Neural cell (in vitro differentiated cells): ENCODE measurements at regions not wholly inside any gene's neighbourhood (a gene's known extent, or its start where the extent isn't known, plus 50 kb on each side); places are given as distances from the start of the nearest gene placed in this dataset.

Experiments
- H2AFZ ChIP-seq: fragments of 200-600, 300-800 bp; sonication (generic), shearing (Covaris generic); 2 replicates; pipeline ENCODE4 v1.6.0; 2014; ENCODE audit warnings: low read depth, mild to moderate bottlenecking, antibody characterized with exemption, low read length, moderate library complexity
- H3F3A ChIP-seq: fragments of 200-600 bp; shearing (Covaris generic); 2 replicates; pipeline ENCODE4 v1.6.1; 2016; ENCODE audit warnings: mild to moderate bottlenecking, moderate library complexity, mixed read lengths, antibody characterized with exemption, low read length; ENCODE audit not compliant: insufficient read depth, poor library complexity, severe bottlenecking
- H3K27ac ChIP-seq: fragments of 200-600, 300-800 bp; sonication (generic), shearing (Covaris generic); 2 replicates; pipeline ENCODE4 v1.5.1; 2014; ENCODE audit warnings: mild to moderate bottlenecking, low read length, moderate library complexity
- H3K27me3 ChIP-seq: fragments of 300-800, 200-600 bp; sonication (generic), shearing (Covaris generic); 2 replicates; pipeline ENCODE4 v1.6.0; 2014; ENCODE audit warnings: mild to moderate bottlenecking, low read depth, low read length, moderate library complexity; ENCODE audit not compliant: insufficient read depth
- H3K36me3 ChIP-seq: fragments of 300-800, 200-600 bp; sonication (generic), shearing (Covaris generic); 2 replicates; pipeline ENCODE4 v1.5.1; 2014; ENCODE audit warnings: mild to moderate bottlenecking, antibody characterized with exemption, low read length, moderate library complexity; ENCODE audit not compliant: insufficient read depth
- H3K4me2 ChIP-seq: fragments of 300-800, 200-600 bp; sonication (generic), shearing (Covaris generic); 2 replicates; pipeline ENCODE4 v1.6.0; 2014; ENCODE audit warnings: mild to moderate bottlenecking, low read length
- H3K4me3 ChIP-seq: fragments of 300-800, 200-600 bp; sonication (generic), shearing (Covaris generic); 2 replicates; pipeline ENCODE4 v1.5.1; 2014; ENCODE audit warnings: mild to moderate bottlenecking, low read length, moderate library complexity
- H3K79me2 ChIP-seq: fragments of 200-600 bp; shearing (Covaris generic); replicated peaks from 2 replicates; pipeline ENCODE4 v1.6.0; 2014; ENCODE audit warnings: mild to moderate bottlenecking, low read length, moderate library complexity; ENCODE audit not compliant: insufficient read depth
- H3K9ac ChIP-seq: fragments of 300-800, 200-600 bp; sonication (generic), shearing (Covaris generic); 2 replicates; pipeline ENCODE4 v1.6.1; 2016; ENCODE audit warnings: mild to moderate bottlenecking, low read length, mixed read lengths
- H3K9me2 ChIP-seq: fragments of 200-600 bp; shearing (Covaris generic); 2 replicates; pipeline ENCODE4 v1.6.1; 2016; ENCODE audit warnings: mild to moderate bottlenecking, low read length, mixed read lengths; ENCODE audit not compliant: insufficient read depth
- H3K9me3 ChIP-seq: fragments of 200-600, 300-800 bp; sonication (generic), shearing (Covaris generic); 2 replicates; pipeline ENCODE4 v1.6.1; 2016; ENCODE audit warnings: mild to moderate bottlenecking, mixed run types, low read length, moderate library complexity, mixed read lengths
- H4K20me1 ChIP-seq: fragments of 200-600 bp; shearing (Covaris generic); 2 replicates; pipeline ENCODE4 v1.6.1; 2016; ENCODE audit warnings: mild to moderate bottlenecking, mixed run types; ENCODE audit not compliant: insufficient read depth
- CTCF ChIP-seq: fragments of 450-650 bp; IDR thresholded peaks from 2 replicates; pipeline ENCODE4 v1.5.1; 2014; ENCODE audit warnings: antibody characterized with exemption, mild to moderate bottlenecking, moderate library complexity; ENCODE audit not compliant: poor library complexity, severe bottlenecking
- EP300 ChIP-seq: fragments of 450-650 bp; conservative IDR thresholded peaks from 2 replicates; pipeline ENCODE4 v1.6.1; 2014; ENCODE audit warnings: antibody characterized with exemption, mild to moderate bottlenecking, moderate library complexity; ENCODE audit not compliant: poor library complexity, severe bottlenecking
- EZH2 ChIP-seq: fragments of 200-600, 300-800 bp; shearing (Covaris generic), sonication (generic); IDR thresholded peaks from 2 replicates; pipeline ENCODE4 v1.6.1; 2014; ENCODE audit warnings: antibody characterized with exemption, low read length, borderline replicate concordance, mild to moderate bottlenecking; ENCODE audit not compliant: insufficient read depth, poor library complexity, severe bottlenecking
- MXI1 ChIP-seq: fragments of 450-650 bp; conservative IDR thresholded peaks from 2 replicates; pipeline ENCODE4 v1.6.1; 2014; ENCODE audit warnings: antibody characterized with exemption, mild to moderate bottlenecking; ENCODE audit not compliant: poor library complexity, severe bottlenecking
- POLR2AphosphoS5 ChIP-seq: IDR thresholded peaks from 2 replicates; pipeline ENCODE4 v1.6.1; 2012
- RAD21 ChIP-seq: fragments of 450-650 bp; conservative IDR thresholded peaks from 2 replicates; pipeline ENCODE4 v1.6.1; 2014; ENCODE audit warnings: antibody characterized with exemption, mild to moderate bottlenecking, moderate library complexity
- SMC3 ChIP-seq: fragments of 450-650 bp; conservative IDR thresholded peaks from 2 replicates; pipeline ENCODE4 v1.6.1; 2014; ENCODE audit warnings: antibody characterized with exemption, mild to moderate bottlenecking, moderate library complexity; ENCODE audit not compliant: poor library complexity
- TAF1 ChIP-seq: IDR thresholded peaks from 2 replicates; pipeline ENCODE4 v1.6.1; 2012; ENCODE audit warnings: low read depth
- TF ChIP-seq, protein P1 (sequence below): IDR thresholded peaks from 2 replicates; pipeline ENCODE4 v1.6.1; 2012; ENCODE audit warnings: borderline replicate concordance

DNA sequence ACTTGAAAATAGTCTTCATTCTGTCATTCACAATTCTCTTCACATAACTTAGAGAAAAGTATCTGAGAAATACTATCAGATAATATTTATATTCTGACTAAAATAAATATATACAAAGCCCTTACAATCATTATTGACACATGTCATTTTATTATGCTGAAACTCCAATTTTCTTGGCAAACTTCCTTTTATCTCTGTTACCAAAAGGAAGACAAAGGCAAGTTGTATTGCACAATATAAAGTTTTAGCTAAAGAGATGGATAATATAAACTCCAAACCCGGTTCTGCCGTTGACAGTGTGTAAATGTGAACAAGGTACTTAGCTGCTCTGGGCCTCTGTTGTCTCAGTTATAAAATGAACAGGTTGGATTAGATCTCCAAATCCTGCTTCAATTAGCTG lies 99.0 kb upstream of the MDFIC start:
- TF ChIP-seq EZH2: no peak
- TF ChIP-seq MXI1: no peak
- TF ChIP-seq TAF1: no peak
- no peak for TF ChIP-seq SMC3
- no peak for TF ChIP-seq CTCF
- TF ChIP-seq EP300: no peak
- TF ChIP-seq RAD21: no peak
- TF ChIP-seq, protein P1, sequence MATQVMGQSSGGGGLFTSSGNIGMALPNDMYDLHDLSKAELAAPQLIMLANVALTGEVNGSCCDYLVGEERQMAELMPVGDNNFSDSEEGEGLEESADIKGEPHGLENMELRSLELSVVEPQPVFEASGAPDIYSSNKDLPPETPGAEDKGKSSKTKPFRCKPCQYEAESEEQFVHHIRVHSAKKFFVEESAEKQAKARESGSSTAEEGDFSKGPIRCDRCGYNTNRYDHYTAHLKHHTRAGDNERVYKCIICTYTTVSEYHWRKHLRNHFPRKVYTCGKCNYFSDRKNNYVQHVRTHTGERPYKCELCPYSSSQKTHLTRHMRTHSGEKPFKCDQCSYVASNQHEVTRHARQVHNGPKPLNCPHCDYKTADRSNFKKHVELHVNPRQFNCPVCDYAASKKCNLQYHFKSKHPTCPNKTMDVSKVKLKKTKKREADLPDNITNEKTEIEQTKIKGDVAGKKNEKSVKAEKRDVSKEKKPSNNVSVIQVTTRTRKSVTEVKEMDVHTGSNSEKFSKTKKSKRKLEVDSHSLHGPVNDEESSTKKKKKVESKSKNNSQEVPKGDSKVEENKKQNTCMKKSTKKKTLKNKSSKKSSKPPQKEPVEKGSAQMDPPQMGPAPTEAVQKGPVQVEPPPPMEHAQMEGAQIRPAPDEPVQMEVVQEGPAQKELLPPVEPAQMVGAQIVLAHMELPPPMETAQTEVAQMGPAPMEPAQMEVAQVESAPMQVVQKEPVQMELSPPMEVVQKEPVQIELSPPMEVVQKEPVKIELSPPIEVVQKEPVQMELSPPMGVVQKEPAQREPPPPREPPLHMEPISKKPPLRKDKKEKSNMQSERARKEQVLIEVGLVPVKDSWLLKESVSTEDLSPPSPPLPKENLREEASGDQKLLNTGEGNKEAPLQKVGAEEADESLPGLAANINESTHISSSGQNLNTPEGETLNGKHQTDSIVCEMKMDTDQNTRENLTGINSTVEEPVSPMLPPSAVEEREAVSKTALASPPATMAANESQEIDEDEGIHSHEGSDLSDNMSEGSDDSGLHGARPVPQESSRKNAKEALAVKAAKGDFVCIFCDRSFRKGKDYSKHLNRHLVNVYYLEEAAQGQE: no peak
- TF ChIP-seq POLR2AphosphoS5: no peak
- no peaks in the 10 kb centered on the region for H3K36me3 ChIP-seq
- H3K27me3 ChIP-seq: no peaks in the 10 kb centered on the region
- H4K20me1 ChIP-seq: no peaks in the 10 kb centered on the region
- no peaks in the 10 kb centered on the region for H3K79me2 ChIP-seq
- H3K4me2 ChIP-seq: no peak overlapping the region
- H3K9ac ChIP-seq: no peak overlapping the region
- H3K9me2 ChIP-seq: no peaks in the 10 kb centered on the region
- H3K9me3 ChIP-seq: no peaks in the 10 kb centered on the region
- no peak overlapping the region for H2AFZ ChIP-seq
- no peak overlapping the region for H3K4me3 ChIP-seq
- H3K27ac ChIP-seq: no peak overlapping the region
- no peaks in the 10 kb centered on the region for H3F3A ChIP-seq

DNA sequence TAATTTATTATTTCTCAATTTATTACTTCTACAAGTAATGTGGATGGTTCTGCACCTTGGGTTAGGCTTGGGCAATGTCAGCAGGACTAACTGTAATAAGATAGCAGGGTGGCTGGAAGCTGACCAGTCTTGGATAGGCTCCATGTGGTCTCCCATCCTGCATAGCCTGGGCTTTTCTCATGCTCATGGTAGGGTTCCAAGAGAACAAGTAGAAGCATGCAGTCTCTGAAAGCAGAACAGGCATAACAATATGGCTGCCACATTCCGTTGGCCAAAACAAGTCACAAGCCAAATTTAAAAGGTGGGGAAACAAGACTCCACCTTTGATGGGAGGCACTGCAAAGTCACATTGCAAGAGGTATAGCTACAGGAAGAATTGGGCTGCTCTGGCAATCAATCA lies 98.6 kb upstream of the MDFIC start:
- no peak overlapping the region for H3K4me2 ChIP-seq
- no peak overlapping the region for H2AFZ ChIP-seq
- H3K36me3 ChIP-seq: no peaks in the 10 kb centered on the region
- no peaks in the 10 kb centered on the region for H3K9me3 ChIP-seq
- H3F3A ChIP-seq: no peaks in the 10 kb centered on the region
- no peaks in the 10 kb centered on the region for H4K20me1 ChIP-seq
- no peaks in the 10 kb centered on the region for H3K9me2 ChIP-seq
- H3K79me2 ChIP-seq: no peaks in the 10 kb centered on the region
- no peak overlapping the region for H3K27ac ChIP-seq
- no peak overlapping the region for H3K9ac ChIP-seq
- H3K27me3 ChIP-seq: no peaks in the 10 kb centered on the region
- TF ChIP-seq, protein P1: no peak
- no peak for TF ChIP-seq SMC3
- no peak for TF ChIP-seq TAF1
- no peak for TF ChIP-seq CTCF
- TF ChIP-seq EP300: no peak
- no peak for TF ChIP-seq POLR2AphosphoS5
- no peak for TF ChIP-seq MXI1
- no peak for TF ChIP-seq RAD21
- H3K4me3 ChIP-seq: no peak overlapping the region
